ENCODE measurements at regions not wholly inside any gene's neighbourhood (a gene's known extent, or its start where the extent isn't known, plus 50 kb on each side); places are given as distances from the start of the nearest gene placed in this dataset.
A peak's percentile ranks its signal among the peaks of the same experiment; 100 is the strongest.

DNA sequence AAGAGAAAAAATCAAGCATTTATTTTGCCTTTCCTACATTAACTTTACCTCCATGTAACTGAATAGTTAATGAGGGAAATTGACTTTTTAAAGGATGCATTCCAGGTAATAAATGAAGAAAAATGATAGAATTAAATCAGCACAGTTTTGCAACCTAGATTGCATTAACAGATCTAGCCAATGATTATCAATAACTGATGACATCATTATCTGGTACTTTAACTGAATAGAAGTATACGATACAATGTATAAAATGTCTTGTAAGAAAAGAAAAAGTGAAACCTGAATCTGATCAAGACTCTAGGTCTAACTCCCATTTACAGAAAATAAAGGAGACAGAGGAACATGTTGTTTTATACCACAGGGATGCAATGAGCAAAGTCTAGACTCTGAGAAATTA is 126.0 kb upstream of the XPO1 start (continued):
- TF ChIP-seq, protein P1, sequence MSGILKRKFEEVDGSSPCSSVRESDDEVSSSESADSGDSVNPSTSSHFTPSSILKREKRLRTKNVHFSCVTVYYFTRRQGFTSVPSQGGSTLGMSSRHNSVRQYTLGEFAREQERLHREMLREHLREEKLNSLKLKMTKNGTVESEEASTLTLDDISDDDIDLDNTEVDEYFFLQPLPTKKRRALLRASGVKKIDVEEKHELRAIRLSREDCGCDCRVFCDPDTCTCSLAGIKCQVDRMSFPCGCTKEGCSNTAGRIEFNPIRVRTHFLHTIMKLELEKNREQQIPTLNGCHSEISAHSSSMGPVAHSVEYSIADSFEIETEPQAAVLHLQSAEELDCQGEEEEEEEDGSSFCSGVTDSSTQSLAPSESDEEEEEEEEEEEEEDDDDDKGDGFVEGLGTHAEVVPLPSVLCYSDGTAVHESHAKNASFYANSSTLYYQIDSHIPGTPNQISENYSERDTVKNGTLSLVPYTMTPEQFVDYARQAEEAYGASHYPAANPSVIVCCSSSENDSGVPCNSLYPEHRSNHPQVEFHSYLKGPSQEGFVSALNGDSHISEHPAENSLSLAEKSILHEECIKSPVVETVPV (CRISPR knock-in tag; IDR thresholded peaks at IDR 0.05): no peak
- TF ChIP-seq ARNTL (CRISPR knock-in tag; IDR thresholded peaks at IDR 0.05; ENCODE audit: borderline replicate concordance, low read depth) (no peak), ZC3H10 (CRISPR knock-in tag; IDR thresholded peaks at IDR 0.05) (no peak)
- TF ChIP-seq, protein P2, sequence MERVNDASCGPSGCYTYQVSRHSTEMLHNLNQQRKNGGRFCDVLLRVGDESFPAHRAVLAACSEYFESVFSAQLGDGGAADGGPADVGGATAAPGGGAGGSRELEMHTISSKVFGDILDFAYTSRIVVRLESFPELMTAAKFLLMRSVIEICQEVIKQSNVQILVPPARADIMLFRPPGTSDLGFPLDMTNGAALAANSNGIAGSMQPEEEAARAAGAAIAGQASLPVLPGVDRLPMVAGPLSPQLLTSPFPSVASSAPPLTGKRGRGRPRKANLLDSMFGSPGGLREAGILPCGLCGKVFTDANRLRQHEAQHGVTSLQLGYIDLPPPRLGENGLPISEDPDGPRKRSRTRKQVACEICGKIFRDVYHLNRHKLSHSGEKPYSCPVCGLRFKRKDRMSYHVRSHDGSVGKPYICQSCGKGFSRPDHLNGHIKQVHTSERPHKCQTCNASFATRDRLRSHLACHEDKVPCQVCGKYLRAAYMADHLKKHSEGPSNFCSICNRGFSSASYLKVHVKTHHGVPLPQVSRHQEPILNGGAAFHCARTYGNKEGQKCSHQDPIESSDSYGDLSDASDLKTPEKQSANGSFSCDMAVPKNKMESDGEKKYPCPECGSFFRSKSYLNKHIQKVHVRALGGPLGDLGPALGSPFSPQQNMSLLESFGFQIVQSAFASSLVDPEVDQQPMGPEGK (CRISPR knock-in tag; IDR thresholded peaks at IDR 0.05; ENCODE audit: borderline replicate concordance): no peak

DNA sequence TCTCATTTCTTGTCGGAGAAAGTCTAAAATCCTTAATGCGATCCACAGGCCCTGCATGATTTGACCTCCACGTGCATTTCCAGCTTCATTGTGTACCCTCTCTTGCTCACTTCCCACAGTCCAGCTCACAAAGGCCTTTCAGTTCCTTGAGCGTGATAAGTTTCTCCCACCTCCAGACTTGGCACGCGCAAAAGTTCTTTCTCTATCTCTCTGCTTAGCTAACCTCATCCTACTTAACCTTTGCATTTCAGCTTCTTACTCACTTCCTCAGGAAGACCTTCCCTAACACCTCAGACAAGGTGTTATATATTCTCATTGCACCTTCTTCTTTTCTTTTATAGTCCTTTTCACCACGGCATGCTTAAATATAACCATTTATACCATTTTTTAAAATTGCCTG is 124.8 kb upstream of the XPO1 start:
- TF ChIP-seq, protein P2 (CRISPR knock-in tag; IDR thresholded peaks at IDR 0.05; ENCODE audit: borderline replicate concordance): no peak
- TF ChIP-seq SNAI2 (CRISPR knock-in tag; IDR thresholded peaks at IDR 0.05): no peak
- no peak for TF ChIP-seq CSDC2 (CRISPR knock-in tag; IDR thresholded peaks at IDR 0.05)
- TF ChIP-seq TCF4 (CRISPR knock-in tag; IDR thresholded peaks at IDR 0.05; ENCODE audit: borderline replicate concordance): no peak
- TF ChIP-seq ARNTL (CRISPR knock-in tag; IDR thresholded peaks at IDR 0.05; ENCODE audit: borderline replicate concordance, low read depth): no peak
- TF ChIP-seq ZC3H10 (CRISPR knock-in tag; IDR thresholded peaks at IDR 0.05): no peak
- no peak for TF ChIP-seq ISL1 (CRISPR knock-in tag; IDR thresholded peaks at IDR 0.05)
- no peak for TF ChIP-seq ZNF565 (CRISPR knock-in tag; conservative IDR thresholded peaks at IDR 0.05; ENCODE audit: low read depth)
- TF ChIP-seq PPARA (CRISPR knock-in tag; IDR thresholded peaks at IDR 0.05; ENCODE audit: borderline replicate concordance): no peak
- ATAC-seq: no peak

DNA sequence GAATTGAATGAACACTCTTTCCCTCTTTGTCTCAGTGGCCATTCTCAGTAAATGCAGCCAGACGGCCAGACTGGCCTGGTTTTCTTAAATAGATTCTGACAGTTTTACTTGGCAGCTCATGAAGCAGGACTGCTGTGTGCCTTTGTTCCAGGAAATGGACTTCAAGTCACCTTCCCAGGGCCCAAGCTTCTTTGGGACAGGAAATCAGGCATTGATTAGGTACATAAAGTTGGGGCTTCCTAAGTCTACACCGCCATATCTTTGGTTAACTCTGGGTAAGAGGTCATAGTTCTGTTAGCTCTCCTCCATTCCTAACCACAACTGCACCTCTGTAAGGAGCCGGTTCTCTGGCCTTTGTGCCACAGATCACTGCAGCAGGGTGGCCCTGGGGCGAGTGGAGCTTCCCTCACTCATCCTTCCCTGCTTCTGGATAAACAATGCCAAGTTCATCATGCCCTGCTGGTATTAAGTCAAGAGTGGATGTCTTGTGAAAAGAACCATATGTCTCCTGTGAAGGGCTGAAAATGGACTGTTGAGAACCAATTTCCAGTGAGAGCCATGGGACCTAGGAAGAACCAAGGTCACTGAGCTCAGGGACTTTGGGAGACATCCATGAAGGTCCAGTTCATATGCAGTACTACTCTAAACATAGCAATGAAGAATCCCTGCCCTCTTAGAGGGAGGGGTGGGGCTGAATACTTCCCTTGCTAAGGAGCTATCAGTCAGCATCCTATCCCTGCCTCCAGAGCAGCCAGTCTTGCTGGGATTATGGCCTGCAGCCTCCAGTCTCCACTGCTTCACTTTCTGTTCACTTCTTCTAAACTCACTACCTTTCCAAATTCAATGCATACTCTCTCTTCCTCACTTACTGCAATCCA is 122.6 kb upstream of the XPO1 start:
- ATAC-seq: peak; percentile 86
- TF ChIP-seq ZC3H10 (CRISPR knock-in tag; IDR thresholded peaks at IDR 0.05) (no peak), CSDC2 (CRISPR knock-in tag; IDR thresholded peaks at IDR 0.05) (no peak), ZFP3 (CRISPR knock-in tag; IDR thresholded peaks at IDR 0.05) (no peak), OSR1 (CRISPR knock-in tag; IDR thresholded peaks at IDR 0.05) (no peak), PPARA (CRISPR knock-in tag; IDR thresholded peaks at IDR 0.05; ENCODE audit: borderline replicate concordance) (no peak), GLIS3 (CRISPR knock-in tag; IDR thresholded peaks at IDR 0.05) (no peak), ARNTL (CRISPR knock-in tag; IDR thresholded peaks at IDR 0.05; ENCODE audit: borderline replicate concordance, low read depth) (no peak), ESRRG (CRISPR knock-in tag; IDR thresholded peaks at IDR 0.05) (no peak), ZFP30 (CRISPR knock-in tag; IDR thresholded peaks at IDR 0.05) (no peak), TOX (CRISPR knock-in tag; IDR thresholded peaks at IDR 0.05; ENCODE audit: borderline replicate concordance) (no peak), ZNF8 (CRISPR knock-in tag; IDR thresholded peaks at IDR 0.05) (no peak), BACH2 (CRISPR knock-in tag; IDR thresholded peaks at IDR 0.05; ENCODE audit: borderline replicate concordance) (no peak), RARB (CRISPR knock-in tag; IDR thresholded peaks at IDR 0.05) (no peak), ISL1 (CRISPR knock-in tag; IDR thresholded peaks at IDR 0.05) (no peak), SNAI2 (CRISPR knock-in tag; IDR thresholded peaks at IDR 0.05) (no peak)
- TF ChIP-seq, protein P3, sequence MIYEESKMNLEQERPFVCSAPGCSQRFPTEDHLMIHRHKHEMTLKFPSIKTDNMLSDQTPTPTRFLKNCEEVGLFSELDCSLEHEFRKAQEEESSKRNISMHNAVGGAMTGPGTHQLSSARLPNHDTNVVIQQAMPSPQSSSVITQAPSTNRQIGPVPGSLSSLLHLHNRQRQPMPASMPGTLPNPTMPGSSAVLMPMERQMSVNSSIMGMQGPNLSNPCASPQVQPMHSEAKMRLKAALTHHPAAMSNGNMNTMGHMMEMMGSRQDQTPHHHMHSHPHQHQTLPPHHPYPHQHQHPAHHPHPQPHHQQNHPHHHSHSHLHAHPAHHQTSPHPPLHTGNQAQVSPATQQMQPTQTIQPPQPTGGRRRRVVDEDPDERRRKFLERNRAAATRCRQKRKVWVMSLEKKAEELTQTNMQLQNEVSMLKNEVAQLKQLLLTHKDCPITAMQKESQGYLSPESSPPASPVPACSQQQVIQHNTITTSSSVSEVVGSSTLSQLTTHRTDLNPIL (CRISPR knock-in tag; IDR thresholded peaks at IDR 0.05; ENCODE audit: low read depth): no peak
- TF ChIP-seq, protein P4, sequence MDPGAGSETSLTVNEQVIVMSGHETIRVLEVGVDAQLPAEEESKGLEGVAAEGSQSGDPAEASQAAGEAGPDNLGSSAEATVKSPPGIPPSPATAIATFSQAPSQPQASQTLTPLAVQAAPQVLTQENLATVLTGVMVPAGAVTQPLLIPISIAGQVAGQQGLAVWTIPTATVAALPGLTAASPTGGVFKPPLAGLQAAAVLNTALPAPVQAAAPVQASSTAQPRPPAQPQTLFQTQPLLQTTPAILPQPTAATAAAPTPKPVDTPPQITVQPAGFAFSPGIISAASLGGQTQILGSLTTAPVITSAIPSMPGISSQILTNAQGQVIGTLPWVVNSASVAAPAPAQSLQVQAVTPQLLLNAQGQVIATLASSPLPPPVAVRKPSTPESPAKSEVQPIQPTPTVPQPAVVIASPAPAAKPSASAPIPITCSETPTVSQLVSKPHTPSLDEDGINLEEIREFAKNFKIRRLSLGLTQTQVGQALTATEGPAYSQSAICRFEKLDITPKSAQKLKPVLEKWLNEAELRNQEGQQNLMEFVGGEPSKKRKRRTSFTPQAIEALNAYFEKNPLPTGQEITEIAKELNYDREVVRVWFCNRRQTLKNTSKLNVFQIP (CRISPR knock-in tag; IDR thresholded peaks at IDR 0.05; ENCODE audit: borderline replicate concordance, low read depth): no peak
- TF ChIP-seq, protein P1 (CRISPR knock-in tag; IDR thresholded peaks at IDR 0.05): no peak
- TF ChIP-seq, protein P2 (CRISPR knock-in tag; IDR thresholded peaks at IDR 0.05; ENCODE audit: borderline replicate concordance): no peak

All from SK-N-SH treated with all-trans-retinoic acid at 6 μM for 48 hours (cell line).